Frontal cortex (tissue), 3 donors: ENCODE measurements at regions not wholly inside any gene's neighbourhood (a gene's known extent, or its start where the extent isn't known, plus 50 kb on each side); places are given as distances from the start of the nearest gene placed in this dataset.

Experiments used
- DNase-seq, 2 donors: peaks; one replicate each; pipeline ENCODE4 v3.0.0; 2012; ENCODE audit warnings: low spot score in 2 of 2
- FAIRE-seq: peaks from 2 replicates; lab custom pipeline; 2012; peaks lifted over from hg19 to GRCh38; lab: Jason Lieb, UNC
- donor health status: control.
- donor health status: control.
- donor health status: control.

DNA sequence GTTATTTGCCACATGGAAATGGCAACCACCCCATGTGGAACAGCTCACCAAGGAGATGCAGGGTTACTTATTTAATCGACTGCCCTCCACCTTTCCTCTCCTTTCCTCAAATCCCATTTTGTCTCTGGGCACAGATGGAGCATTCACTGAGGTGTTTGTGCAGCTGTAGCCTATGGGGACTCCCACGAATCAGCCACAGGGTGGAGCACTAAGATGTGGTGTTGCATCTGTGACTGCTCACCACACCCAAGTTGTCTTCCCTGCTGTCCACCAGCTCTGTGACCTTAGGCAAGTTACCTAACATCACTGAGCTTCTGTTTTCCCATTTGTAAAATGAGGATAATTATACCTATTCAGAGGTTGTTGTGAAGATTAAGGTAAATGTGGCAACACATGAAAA, 252.4 kb upstream of the CPEB2 start:
- FAIRE-seq: no peak

DNA sequence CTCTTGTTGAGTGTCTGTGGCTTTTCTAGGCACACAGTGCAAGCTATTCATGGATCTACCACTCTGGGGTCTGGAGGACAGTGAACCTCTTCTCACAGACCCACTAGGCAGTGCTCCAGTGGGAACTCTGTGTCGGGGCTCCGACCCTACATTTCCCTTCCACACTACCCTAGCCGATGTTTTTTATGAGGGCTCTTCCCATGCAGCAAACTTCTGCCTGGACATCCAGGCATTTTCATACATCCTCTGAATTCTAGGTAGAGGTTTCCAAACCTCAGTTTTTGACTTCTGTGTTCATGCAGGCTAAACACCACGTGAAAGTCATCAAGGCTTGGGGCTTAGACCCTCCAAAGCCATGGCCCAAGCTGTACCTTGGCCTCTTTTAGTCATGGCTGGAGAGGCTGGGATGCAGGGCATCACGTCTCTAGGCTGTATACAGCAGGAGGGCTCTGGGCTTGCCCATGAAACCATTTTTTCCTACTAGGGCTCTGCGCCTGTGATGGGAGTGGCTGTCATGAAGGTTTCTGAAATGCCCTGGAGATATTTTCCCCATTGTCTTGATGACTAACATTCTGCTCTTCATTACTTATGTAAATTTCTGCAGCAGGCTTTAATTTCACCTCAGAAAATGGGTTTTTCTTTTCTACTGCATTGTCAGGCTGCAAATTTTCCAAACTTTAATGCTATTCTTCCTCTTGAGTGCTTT, 249.8 kb upstream of the CPEB2 start:
- FAIRE-seq (no peak), DNase-seq (no peak)

More for the DNA sequence above, 252.4 kb upstream of the CPEB2 start:
- DNase-seq: no peak

DNA sequence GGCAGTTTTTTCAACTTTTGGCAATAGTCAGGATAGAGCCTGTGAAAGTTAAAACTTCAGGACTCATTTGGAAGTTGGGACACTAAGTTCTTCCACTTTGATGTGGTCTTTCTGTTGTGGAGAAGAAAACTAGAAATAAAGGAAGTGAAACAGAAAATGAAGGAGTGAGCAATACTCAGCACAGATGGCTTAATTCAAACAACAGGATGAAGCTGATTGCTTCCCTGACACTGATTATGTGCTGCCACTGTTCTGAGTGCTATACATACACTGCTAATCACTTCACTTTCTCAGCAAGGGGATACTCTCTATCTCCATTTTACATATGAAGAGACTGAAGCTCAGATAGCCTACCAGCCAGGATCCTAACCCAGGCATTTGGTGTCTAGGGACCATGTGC, 235.1 kb upstream of the CPEB2 start:
- DNase-seq: no peak
- no peak for FAIRE-seq

DNA sequence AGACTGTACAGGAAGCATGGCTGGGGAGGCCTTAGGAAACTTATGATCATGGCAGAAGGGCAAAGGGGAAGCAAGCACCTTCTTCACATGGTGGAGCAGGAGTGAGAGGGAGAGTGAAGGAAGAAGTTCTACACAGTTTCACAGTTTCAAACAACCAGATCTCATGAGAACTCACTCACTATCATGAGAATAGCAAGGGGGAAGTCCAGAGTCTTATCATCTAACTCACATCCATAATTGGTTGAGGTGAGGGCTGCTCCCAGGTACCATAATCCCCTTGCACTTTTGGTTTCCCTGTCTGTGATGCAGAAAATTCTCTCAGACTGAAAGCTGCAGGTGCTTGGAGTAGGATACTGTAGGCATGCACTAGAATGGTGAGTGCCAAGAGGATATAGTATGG, 233.8 kb upstream of the CPEB2 start:
- FAIRE-seq: no peak

DNA sequence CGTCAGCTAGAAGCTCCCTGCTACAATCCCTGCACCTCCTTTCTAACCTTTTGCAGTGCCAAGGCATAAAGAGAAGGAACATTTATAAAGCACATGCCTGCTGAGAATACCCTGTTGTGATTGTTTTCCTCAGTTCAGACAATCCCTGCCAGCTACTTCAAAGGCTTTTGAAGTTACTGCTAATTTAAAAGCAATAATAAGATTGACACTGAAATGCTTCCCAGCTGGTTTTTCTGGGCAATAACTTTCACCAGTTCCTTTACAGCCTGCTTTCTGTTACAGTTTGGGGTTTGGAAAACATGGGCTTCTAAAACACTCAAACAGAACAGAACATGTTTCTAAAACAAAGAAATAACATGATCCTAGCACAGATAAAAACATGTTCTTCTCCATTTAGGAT, 232.3 kb upstream of the CPEB2 start:
- DNase-seq: no peak
- no peak for FAIRE-seq

More for the DNA sequence above, 233.8 kb upstream of the CPEB2 start:
- no peak for DNase-seq

DNA sequence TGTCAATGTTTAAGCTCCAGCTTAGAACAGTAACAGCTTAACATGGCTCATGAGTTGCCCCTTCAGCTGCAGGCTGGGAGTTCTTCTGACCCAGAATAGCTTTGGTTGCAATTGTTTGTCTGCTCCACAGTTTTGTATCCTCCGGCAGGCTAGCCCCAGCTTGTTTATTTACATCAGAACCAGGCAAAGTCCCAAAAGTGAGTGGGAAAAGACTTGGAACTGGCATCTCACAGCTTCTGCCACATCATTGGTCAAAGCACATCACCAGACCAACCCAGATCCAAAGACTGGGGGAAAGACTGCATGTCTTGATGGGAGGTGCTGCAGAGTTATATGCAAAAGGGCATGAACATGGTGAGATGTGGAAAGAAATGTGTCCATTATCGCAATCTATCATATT, 231.2 kb upstream of the CPEB2 start:
- no peak for FAIRE-seq
- no peak for DNase-seq

DNA sequence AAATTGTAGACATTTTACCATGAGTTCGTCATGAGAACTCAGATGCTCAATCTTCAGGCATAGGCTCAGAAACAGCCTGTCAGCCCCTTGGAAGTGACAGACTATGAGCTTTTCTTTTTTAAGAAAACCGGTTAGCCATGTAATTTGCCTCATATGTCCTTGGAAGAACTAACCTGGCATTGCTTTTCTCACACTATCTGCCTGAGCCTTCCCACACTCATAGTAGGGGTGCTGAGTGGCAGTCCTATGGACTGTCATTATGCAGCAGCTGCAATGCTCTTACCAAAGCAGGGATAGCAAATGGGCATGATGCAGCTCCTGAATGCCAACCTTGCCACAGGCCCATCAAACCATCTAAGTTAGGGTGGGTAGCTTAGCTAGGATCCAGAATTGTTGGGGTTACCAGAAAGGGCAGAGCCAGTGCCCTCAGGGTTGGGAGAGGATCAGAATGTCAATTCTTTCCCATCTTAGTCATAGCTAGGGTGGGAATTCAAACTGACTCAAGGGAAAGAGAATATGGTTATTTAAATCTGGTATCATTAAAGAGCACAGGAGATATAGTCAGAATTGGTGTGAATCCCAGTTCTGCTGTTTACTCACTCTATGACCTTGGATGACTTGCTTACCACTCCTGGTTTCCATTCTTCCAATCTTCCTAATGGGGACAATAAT, 230.6 kb upstream of the CPEB2 start:
- no peak for DNase-seq

DNA sequence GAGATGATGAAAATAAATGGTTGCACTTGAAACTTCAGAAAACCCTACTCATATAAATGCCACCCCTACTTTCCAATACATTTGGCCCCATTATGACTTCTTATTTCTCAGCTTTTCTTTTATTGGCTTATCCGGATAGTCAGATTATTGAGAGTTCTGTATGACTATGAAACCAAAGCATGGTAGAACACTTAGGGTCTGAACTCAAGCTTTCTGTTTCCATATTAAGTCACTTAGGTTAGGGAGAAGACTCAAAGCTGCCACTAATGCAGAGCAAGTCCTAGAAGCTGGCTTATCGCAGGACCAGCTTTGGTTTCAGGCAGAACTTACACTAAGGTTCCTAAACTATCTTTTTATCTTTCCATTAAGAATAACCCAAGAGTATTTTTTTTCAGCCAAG, 229.9 kb upstream of the CPEB2 start:
- FAIRE-seq: no peak

More for the DNA sequence above, 230.6 kb upstream of the CPEB2 start:
- FAIRE-seq: no peak

DNA sequence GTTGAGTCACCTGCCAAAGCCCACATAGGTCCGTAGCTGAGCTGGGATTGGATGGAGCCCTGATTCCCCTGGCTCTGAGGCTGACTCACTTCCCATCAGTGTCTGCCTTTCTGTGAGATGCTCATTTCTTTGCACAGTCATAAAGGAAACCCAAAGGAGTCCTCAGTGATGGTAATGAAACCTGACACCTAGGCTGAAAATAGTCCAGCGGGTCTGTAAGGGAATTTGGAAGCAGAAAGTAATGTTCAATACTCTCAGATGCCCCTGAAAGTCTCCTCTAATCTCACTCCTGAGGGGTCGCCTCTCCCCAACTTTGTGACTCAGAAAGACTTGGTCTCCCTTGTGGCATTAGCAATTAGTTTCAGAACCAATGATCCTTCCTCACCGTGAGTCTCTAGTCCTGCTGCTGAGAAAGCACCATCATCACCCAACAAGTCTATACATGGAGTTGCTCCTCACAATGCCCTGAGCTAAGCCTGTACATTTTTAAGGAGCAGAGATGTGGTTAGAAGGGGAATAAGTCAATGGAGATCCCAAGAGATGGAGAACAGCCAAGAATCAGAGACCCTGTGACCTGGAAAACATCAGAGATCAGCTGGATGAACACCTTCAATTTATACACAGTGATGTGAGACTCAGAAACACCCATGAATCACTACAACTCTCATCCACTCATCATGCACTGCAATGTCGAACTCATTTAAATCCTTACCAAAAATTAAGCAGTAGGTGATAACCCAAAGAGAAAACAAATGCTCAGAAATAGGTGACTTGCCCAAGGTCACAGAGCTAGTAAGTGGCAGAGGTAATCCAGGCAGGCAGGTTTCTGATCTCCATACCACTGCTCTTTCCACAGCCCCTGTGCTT, 219.0 kb upstream of the CPEB2 start:
- no peak for FAIRE-seq
- DNase-seq: no peak

More for the DNA sequence above, 229.9 kb upstream of the CPEB2 start:
- DNase-seq: no peak

DNA sequence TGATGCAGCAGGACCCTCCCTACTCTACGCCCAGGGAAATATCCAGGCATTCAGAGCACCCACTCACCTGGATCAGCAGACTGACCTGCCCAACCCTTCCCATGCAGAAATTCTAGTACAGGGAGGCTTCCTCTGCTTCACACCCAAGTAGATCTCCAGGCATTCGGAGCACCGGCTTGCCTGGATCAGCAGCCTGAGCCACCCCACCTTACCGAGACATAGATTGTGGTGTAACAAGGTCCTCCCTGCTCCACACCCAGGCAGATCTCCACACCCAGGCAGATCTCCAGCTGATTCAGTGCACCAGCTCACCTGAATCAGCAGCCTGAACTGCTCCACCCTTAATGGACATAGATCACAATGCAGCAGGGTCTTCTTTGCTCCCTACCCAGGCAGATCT, 215.1 kb upstream of the CPEB2 start:
- DNase-seq (no peak), FAIRE-seq (no peak)

DNA sequence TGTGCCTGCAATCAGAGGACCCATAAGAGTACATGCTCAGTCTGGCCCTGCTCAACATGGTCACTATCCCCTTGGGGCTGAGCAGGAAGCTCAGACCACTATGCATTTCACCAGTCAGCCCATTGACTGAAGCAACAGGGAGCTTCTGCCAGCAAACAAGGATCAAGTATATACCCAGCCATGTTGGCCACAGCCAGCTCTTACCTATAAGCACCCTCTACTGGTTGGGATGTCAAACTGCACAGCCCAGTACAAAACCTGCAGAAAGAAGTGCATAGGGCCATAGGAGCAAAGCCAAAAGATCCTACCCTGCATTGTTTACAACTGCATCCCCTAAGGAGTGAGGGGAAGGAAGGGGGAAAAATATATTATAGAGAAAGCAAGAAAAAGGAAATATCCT, 214.4 kb upstream of the CPEB2 start:
- DNase-seq (no peak), FAIRE-seq (no peak)

DNA sequence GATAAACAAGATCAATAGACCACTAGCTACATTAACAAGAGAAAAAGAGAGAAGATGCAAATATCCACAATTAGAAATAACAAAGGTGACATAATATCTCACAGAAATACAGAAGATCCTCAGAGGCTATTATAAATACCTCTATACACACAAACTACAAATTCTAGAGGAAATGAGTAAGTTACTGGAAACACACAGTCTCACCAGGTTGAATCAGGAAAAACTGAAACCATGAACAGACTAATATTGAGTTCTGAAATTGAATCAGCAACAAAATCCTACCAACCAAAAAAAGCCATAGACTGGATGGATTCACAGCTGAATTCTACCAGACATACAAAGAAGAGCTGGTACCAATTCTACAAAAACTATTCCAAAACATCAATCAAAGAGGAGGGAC, 211.8 kb upstream of the CPEB2 start:
- FAIRE-seq: no peak
- no peak for DNase-seq

DNA sequence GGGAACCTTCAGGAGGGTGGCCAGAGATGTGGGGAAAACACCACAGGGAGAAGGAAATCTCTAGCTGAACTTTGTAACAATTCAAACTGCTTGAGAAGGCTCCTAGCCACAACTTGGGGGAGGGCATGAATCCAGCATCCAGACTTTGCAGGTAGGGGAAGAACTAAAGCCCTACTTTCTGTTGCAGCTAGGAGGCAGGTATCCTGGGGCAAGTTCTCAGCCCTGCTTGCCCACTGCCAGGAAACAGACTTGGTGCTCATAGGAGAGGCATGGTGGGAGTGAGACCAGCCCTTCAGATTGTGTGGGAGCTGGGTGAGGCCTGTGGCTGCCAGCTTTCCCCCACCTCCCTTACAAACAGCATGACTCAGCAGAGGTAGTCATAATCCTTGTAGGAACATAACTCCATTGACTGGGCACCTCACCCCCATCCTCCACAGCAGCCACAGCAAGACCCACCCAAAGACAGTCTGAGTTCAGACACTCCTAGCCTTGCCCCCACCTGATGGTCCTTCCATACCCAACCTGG, 209.5 kb upstream of the CPEB2 start:
- no peak for DNase-seq
- no peak for FAIRE-seq

DNA sequence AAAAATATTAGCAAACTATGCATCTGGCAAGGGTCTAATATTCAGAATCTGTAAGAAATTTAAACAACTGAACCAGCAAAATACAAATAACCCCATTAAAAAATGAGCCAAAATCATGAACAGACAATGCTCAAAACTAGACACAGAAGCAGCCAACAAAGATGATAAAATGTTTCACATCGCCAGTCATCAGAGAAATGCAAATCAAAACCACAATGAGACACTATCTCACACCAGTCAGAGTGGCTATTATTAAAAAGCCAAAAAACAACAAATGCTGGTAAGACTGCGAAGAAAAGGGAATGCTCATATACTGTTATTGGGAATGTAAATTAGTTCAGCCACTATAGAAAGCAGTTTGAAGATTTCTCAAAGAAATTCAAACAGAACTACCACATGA, 201.3 kb upstream of the CPEB2 start:
- DNase-seq (no peak), FAIRE-seq (no peak)

DNA sequence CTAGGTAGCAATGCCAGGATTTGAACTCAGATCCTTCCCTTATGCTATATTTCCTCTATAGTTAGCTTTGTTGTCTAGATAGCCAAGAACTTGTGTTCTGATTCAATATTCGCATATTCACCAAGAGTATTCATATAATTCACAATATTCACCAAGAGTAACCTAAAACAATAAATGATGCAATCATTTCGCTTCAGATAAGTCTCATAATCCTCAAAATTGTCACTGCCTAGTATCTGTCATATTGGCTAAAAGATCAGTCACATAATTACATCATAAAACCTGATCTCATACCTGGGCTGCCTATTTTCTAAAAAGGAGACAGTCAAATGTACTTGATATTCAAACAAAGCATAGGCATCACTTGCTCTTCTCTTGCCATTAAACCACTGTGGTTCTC, 199.7 kb upstream of the CPEB2 start:
- no peak for FAIRE-seq
- DNase-seq: no peak

DNA sequence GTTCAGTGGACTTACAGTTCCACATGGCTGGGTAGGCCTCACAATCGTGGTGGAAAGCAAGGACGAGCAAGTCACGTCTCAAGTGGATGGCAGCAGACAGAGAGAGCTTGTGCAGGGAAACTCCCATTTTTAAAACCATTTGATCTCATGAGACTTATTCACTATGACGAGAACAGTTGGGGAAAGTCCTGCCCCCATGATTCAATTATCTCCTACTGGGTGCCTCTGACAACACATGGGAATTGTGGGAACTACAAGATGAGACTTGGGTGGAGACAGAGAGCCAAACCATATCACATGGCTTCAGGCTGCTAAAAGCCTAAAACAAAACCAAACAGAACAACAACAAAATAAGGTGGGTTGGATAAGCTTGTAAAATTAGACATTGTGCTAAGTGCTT, 194.4 kb upstream of the CPEB2 start:
- DNase-seq (no peak), FAIRE-seq (no peak)

DNA sequence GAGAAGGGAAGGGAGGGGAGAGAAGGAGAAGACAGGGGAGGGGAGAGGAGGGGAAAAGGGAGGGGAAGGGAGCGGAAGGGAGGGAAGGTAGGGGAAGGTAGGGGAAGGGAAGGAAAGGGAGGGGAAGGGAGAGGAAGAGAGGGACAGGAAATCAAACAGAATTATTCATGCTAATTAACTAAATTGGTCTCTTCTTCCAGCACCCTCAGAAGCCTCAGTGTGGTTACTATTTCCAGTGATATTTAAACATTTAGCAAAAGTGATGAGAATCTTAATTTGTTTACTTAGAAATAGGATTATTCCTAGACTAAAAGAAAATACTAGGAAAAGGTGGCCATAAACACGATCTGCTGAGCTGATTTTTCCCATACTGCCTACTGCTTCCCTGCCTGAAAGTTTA, 193.1 kb upstream of the CPEB2 start:
- FAIRE-seq (no peak), DNase-seq (no peak)

DNA sequence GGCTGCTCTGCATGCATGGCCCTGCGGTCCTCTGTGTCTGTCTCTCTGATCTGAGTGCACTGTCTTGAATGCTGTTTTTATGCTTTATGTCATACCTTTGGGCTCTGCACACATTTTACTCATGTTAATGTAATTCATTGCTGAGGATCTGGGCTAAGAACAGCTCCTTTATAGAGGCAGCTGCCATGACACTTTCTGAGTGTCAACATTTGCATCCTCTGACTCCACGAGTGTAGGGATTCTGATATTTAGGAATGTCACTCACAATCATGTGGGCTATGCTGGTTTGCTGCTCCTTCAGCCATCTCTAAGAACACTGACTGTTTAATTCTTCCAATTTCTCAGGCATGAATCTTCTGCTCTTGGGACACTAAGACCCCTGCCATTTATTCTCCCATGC, 192.2 kb upstream of the CPEB2 start:
- no peak for FAIRE-seq
- DNase-seq: no peak

DNA sequence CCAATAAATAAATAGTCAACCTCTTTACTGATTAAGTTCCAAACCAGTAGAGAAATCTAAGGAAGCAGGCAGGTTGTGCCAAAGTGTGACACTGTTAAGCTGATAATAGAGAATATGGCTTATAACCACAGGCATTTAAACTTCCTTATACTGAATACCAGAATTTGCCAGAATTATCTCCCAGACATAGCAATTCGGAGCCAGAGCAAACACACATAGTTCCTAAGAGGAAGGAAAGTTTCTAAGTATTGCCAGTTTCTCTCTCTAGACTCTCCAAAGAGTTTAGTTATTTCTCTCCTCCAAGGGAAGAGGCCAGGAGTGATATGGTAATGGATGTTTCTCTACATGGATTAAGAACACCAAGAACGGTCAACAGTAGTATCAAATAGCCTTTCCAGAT, 191.7 kb upstream of the CPEB2 start:
- no peak for FAIRE-seq
- DNase-seq: no peak

DNA sequence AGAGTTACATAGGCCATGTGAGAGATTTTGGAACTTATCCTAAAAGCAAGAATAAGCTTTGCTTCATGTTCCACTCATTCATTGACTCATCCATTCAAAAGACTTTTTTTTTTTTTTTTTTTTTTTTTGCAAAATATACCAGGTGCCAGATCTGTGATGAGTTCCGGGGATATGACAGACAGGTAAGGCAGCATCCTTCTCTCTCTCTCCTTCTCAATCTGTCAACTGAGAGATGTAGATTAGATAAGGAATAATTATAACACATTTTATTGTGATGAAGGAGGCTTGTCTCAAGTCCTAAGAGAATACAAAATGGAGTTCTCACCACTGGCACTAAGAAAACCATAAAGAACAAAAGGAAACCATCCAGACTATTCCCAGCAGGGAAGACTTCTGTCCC, 190.2 kb upstream of the CPEB2 start:
- FAIRE-seq: no peak
- DNase-seq: no peak
